HUES6 (cell line): ENCODE measurements at regions not wholly inside any gene's neighbourhood (a gene's known extent, or its start where the extent isn't known, plus 50 kb on each side); places are given as distances from the start of the nearest gene placed in this dataset.

Source experiments
- H3K27ac ChIP-seq: 2 replicates; pipeline ENCODE4 v1.7.0; 2013; ENCODE audit warnings: low read depth, mild to moderate bottlenecking, low read length, inconsistent platforms
- H3K27me3 ChIP-seq: 2 replicates; pipeline ENCODE4 v1.6.1; 2013; ENCODE audit warnings: low read length; ENCODE audit not compliant: control insufficient read depth, insufficient read depth
- H3K36me3 ChIP-seq: 2 replicates; pipeline ENCODE4 v1.6.1; 2013; ENCODE audit warnings: low read length; ENCODE audit not compliant: control insufficient read depth, insufficient read depth
- H3K4me1 ChIP-seq: 2 replicates; pipeline ENCODE4 v1.6.1; 2013; ENCODE audit warnings: low read length; ENCODE audit not compliant: control insufficient read depth, insufficient read depth
- H3K4me3 ChIP-seq: 2 replicates; pipeline ENCODE4 v1.5.1; 2013; ENCODE audit warnings: low read depth, low read length
- H3K9ac ChIP-seq: one replicate; pipeline ENCODE4 v1.6.1; 2013; ENCODE audit warnings: mild to moderate bottlenecking, low read length
- H3K9me3 ChIP-seq: 2 replicates; pipeline ENCODE4 v1.6.1; 2013; ENCODE audit warnings: low read depth, low read length; ENCODE audit not compliant: control insufficient read depth, insufficient read depth

DNA sequence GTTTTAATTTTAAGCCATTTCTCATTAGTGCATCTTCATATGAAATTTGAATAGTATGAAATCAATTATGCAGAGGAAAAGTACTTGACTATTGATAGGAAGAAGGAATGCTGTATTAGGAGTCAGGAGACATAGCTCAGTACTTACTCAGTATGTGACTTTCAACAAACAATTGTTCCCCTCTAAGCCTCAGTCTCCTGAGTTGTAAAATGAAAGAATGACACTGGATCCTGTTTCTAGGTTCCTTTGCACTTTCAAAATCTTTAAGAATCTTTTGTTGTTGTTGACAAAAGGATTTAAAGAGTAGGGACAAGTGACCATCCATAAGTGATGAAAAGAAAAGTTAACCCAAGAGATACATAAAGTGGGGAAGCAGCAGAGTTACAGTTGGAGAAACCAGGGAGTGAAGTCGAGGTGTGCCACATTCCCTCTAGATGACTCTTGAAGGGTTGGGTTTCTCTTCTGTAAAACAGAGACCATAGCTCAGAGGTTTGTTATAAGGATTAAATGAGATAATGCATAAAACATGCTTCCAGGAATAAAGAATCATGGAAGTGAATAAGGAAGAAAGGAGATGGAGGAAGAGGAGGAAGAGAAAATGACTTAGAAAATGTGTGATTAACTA lies 105.7 kb upstream of the KCNJ15 start:
- Histone ChIP-seq H3K27ac (no peak overlapping the region), H3K4me1 (peaks cover 2% of the 10 kb centered on the region; the same call in 1 of the 2 replicates), H3K27me3 (no peaks in the 10 kb centered on the region), H3K9ac (no peak overlapping the region), H3K9me3 (no peaks in the 10 kb centered on the region), H3K36me3 (no peaks in the 10 kb centered on the region), H3K4me3 (no peak overlapping the region)

GRCh38 chr21:38156200-38156599 lies 100.6 kb upstream of the KCNJ15 start:
- no peaks in the 10 kb centered on the region for H3K9me3 ChIP-seq
- H3K36me3 ChIP-seq: no peaks in the 10 kb centered on the region
- H3K4me3 ChIP-seq: no peak overlapping the region
- no peaks in the 10 kb centered on the region for H3K4me1 ChIP-seq
- H3K9ac ChIP-seq: no peak overlapping the region
- no peak overlapping the region for H3K27ac ChIP-seq
- H3K27me3 ChIP-seq: no peaks in the 10 kb centered on the region

GRCh38 chr21:38159355-38159754 lies 97.4 kb upstream of the KCNJ15 start:
- Histone ChIP-seq H3K9me3 (no peaks in the 10 kb centered on the region), H3K4me3 (no peak overlapping the region), H3K27me3 (no peaks in the 10 kb centered on the region), H3K27ac (no peak overlapping the region), H3K9ac (no peak overlapping the region), H3K36me3 (no peaks in the 10 kb centered on the region), H3K4me1 (no peaks in the 10 kb centered on the region; the same call in 1 of the 2 replicates)

DNA sequence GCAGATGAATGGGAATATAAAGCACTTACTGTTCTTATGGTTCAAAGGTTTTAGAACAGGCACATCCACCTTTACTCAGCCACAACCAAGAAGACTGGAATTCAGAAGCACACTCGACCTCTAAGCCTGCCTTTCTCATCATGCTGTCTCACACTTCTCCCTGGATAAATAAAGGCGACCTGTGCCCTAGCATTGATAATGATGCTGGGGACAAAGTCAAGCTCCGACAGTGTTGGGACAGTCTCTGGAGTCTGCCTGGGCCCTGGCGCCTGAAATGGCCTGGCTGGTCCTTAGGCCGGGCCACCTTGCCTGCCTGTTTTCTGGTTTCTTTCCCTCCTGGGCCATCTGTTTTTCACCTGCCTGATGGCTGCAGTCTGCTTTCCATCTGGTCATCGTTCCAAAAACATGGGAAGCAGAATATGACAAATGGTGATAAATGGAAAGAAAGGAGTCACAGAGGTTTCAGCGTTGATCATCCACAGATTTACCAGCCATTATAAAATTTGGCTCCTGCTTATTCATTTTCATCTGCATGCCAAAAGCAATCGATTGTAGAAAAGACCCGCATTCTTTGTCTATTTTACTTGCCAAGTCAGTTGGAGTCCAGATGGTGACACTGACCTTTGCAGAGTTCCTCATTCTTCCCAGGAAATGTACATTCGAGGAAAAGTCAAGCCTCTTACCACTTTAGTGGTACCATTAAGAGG lies 91.2 kb upstream of the KCNJ15 start:
- no peaks in the 10 kb centered on the region for H3K36me3 ChIP-seq
- no peak overlapping the region for H3K27ac ChIP-seq
- no peaks in the 10 kb centered on the region for H3K9me3 ChIP-seq
- H3K27me3 ChIP-seq: no peaks in the 10 kb centered on the region
- H3K4me3 ChIP-seq: no peak overlapping the region
- H3K9ac ChIP-seq: no peak overlapping the region
- H3K4me1 ChIP-seq: peaks cover 3% of the 10 kb centered on the region

GRCh38 chr21:38166173-38166535 lies 90.6 kb upstream of the KCNJ15 start:
- Histone ChIP-seq H3K4me1 (peaks cover 9% of the 10 kb centered on the region), H3K9ac (no peak overlapping the region), H3K27ac (no peak overlapping the region), H3K27me3 (no peaks in the 10 kb centered on the region), H3K4me3 (no peak overlapping the region), H3K9me3 (no peaks in the 10 kb centered on the region), H3K36me3 (no peaks in the 10 kb centered on the region)

DNA sequence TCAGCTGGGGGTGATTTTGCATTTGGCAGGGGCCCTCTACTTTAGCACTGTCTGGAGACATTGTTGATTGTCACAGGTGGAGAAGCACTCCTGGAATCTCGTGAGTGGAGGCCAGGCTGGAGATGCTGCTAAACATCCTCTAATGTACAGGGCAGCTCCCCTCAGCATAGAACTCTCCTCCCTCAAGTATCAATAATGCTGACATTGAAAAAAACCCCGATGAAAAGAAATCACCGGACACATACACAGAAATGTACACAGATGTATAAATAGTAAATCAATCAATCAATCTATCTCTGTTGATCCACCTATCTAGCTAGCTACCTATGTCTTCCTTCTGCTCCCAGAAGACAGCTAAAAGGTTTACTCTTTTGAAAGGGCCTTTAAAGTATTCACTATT lies 89.4 kb upstream of the KCNJ15 start:
- no peaks in the 10 kb centered on the region for H3K27me3 ChIP-seq
- H3K27ac ChIP-seq: no peak overlapping the region
- no peak overlapping the region for H3K4me3 ChIP-seq
- H3K9me3 ChIP-seq: no peaks in the 10 kb centered on the region
- peaks cover 20% of the 10 kb centered on the region for H3K4me1 ChIP-seq
- H3K9ac ChIP-seq: no peak overlapping the region
- H3K36me3 ChIP-seq: no peaks in the 10 kb centered on the region

GRCh38 chr21:38170283-38170682 lies 86.5 kb upstream of the KCNJ15 start:
- H3K27ac ChIP-seq: no peak overlapping the region

DNA sequence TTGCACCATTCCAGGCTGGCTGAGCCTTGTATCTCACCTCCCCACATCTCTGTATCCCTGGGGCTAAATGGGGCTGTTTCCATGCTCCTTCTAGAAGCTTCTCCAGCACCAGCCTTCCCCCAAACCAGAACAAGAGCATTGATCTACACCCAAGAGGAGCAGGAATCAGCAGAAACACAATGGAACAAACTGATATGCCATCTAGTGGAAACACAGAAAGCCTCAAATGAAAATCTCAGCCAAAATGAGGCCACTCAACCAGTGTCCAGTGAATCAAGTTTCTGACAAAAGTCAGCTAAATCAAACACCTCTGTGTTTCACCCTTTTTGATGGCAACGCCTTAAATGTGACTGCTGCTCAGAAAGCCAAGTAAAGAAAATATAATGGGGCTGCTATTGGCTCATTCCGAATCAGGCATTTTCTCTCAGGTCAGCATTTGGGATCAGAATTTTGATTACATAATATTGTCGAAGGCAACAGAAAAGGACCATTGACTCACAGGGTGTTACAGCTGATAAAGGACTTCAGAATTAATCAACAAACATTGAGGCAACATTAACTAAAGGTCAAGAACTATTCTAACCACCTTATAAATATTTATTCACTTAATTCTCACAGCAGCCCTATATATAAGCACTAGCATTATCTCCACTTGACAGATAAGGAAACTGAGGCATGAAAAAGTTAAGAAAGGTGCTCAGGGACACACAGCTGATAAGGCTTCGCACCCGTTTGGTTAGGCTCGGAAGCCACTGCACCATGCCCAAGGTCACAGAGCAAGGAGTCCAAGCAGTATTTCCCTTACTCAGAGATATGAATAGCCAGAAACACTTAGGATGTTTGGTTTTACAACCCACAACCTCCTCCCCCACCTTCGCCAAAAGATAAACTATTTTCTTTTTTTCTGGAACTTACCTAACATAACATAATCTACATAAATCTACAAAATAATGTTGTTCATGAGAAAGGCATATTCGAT lies 85.8 kb upstream of the KCNJ15 start:
- no peaks in the 10 kb centered on the region for H3K9me3 ChIP-seq
- H3K4me3 ChIP-seq: peak overlapping the region; percentile 17; the same call in 1 of the 2 replicates
- H3K27ac ChIP-seq: peak overlapping the region; percentile 44; the same call in 1 of the 2 replicates
- peaks cover 24% of the 10 kb centered on the region for H3K4me1 ChIP-seq
- no peaks in the 10 kb centered on the region for H3K36me3 ChIP-seq
- peak overlapping the region; percentile 28 for H3K9ac ChIP-seq
- no peaks in the 10 kb centered on the region for H3K27me3 ChIP-seq

More at GRCh38 chr21:38170283-38170682, 86.5 kb upstream of the KCNJ15 start:
- Histone ChIP-seq H3K4me1 (peaks cover 24% of the 10 kb centered on the region), H3K36me3 (no peaks in the 10 kb centered on the region), H3K9me3 (no peaks in the 10 kb centered on the region), H3K4me3 (no peak overlapping the region), H3K9ac (no peak overlapping the region), H3K27me3 (no peaks in the 10 kb centered on the region)

DNA sequence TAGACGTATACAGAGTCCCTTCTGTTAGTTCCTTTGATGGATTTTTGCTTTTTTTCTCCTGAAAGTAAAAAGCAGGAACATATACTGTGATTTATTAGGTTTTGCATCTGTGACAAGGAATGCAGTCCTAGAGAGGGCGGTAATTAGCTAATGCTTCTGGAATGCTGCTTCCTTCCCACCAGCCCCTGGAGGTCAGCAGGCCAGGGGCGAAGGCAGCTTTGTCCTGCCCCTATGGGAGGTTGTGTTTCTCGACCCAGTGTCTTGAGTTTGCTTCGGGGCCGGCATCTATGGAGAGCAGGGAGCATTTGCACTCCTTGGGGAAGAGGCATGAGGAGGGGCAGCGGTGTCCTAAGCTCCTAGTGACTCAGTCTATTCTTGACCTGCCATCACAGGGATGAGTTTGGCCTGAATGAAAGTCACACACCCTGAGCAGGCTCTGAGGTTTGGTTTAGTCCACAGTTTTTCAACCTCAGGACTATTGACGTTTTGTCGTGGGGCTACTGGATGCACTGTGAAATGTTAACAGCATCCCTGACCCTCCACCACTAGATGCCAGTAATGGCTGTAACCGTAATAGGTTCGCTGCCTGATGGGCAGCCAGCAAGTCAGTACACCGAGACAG lies 85.0 kb upstream of the KCNJ15 start:
- Histone ChIP-seq H3K4me3 (peak overlapping the region; percentile 17; the same call in 1 of the 2 replicates), H3K27me3 (no peaks in the 10 kb centered on the region), H3K9ac (peak overlapping the region; percentile 43), H3K9me3 (no peaks in the 10 kb centered on the region), H3K27ac (peak overlapping the region; percentile 44; the same call in 1 of the 2 replicates), H3K36me3 (no peaks in the 10 kb centered on the region), H3K4me1 (peaks cover 24% of the 10 kb centered on the region)

GRCh38 chr21:38173276-38174035 lies 83.3 kb upstream of the KCNJ15 start:
- Histone ChIP-seq H3K4me1 (peaks cover 24% of the 10 kb centered on the region), H3K9ac (no peak overlapping the region), H3K27ac (no peak overlapping the region), H3K36me3 (no peaks in the 10 kb centered on the region), H3K4me3 (no peak overlapping the region), H3K27me3 (no peaks in the 10 kb centered on the region), H3K9me3 (no peaks in the 10 kb centered on the region)
